HG03060 (cell line): ENCODE measurements at regions not wholly inside any gene's neighbourhood (a gene's known extent, or its start where the extent isn't known, plus 50 kb on each side); places are given as distances from the start of the nearest gene placed in this dataset.

Experiments used
- ATAC-seq: cut with Tn5 transposase; IDR thresholded peaks from one replicate; pipeline ENCODE4 v1.9.1; 2021; ENCODE audit warnings: low read depth, moderate number of reproducible peaks; ENCODE audit not compliant: unreplicated experiment

DNA sequence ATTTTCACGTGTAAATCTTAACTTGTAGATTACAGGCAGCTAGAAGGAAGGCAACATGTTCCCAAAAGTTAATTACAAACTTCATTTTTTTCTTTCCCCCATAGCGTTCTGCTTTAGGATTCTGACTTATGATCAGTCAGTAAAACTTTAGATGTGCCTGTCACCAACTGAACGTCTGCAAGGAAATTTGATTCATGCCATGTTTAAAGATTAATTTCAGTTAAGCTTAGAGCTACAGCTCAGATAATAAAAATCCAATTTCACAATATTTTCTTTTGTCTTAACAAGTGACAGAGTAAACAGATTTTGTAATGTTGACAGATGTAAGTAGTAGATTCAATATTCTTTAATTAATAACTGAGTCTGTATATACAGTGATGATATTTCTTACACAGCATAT is 253.1 kb downstream of the NFKBIZ start:
- ATAC-seq = no peak

DNA sequence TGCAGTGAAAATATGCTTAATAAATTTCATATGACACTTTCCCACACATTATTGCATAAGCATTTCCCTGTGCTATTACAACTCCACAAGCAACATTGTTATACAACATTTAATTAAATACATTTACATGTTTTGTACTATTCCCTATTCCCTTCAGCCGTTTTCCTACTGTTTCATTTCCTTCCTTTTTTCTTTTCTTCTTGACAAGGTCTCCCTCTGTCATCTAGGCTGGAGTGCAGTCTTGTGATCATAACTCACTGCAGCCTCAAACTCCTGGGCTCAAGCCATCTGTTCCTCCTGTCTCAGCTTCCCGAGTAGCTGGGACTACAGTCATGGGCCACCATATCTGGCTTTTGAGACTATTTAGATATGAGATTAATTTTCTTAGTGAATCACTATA is 254.7 kb downstream of the NFKBIZ start:
- ATAC-seq = no peak

DNA sequence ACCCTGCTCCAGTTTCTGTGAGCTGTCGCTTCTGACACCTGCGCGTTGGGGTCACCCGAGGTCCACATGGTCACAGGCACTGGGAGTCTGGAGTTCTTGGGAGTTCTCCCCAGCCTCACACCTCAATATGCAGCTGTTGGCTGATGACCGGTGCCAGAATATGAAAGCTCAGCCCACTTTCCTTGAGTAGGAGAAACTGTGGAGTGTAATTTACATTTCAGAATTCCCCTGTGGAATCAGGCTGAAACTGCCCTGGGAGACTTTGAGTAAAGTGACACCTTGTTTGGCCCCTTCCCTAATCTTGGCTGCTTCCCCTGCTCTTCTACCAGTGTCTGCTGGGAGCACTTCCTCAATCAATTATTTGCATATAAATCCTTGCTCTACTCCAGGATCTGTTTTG is 255.9 kb downstream of the NFKBIZ start:
- ATAC-seq = no peak

DNA sequence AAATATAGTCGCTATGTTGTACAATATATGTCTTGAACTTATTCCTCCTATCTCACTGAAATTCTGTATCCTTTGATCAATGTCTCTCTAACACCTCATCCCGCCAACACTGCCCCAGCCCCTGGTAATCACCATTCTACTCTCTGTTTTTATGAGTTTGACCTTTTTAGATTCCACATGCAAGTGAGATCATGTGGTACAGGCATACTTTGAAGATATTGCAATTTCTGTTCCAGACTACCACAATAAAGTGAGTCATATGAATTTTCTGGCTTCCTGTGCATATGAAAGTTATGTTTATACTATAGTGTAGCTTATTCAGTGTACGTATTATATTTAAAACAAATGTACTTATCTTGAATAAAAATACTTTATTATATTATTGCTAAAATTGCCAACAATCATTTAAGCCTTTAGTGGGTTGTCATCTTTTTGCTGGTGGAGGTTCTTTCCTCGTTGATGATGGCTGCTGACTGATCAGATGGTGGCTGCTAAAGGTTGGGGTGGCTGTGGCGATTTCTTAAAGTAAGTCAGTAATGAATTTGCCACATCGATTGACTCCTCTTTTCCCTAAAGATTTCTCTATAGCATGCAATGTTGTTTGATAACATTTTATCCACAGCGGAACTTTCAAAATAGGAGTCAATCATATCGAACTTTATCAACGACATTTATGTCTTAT is 257.2 kb downstream of the NFKBIZ start:
- no peak for ATAC-seq

DNA sequence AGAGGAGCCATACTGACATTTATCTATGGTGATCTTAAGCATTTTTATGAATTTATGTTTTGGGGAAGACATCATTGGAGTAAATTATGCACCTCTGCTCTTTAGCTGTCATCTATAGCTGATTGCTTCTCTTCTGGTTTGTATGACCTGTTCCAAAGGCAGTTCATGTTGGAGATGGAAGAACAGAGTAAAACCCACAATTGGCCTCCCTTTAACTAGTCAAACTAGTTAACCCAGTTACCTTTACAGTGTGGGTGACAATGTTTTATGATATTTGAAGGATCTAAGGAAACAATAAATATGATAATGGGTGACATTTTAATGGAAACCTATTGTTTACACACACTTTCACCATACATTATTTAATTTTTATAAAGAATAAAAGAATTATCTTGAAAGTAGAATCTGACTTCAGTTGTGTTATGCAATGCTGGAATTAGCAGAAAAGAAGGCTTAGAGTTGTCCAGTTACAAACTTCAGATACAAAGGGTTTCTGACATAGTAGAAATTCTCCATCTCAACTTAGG is 263.5 kb downstream of the NFKBIZ start:
- no peak for ATAC-seq

DNA sequence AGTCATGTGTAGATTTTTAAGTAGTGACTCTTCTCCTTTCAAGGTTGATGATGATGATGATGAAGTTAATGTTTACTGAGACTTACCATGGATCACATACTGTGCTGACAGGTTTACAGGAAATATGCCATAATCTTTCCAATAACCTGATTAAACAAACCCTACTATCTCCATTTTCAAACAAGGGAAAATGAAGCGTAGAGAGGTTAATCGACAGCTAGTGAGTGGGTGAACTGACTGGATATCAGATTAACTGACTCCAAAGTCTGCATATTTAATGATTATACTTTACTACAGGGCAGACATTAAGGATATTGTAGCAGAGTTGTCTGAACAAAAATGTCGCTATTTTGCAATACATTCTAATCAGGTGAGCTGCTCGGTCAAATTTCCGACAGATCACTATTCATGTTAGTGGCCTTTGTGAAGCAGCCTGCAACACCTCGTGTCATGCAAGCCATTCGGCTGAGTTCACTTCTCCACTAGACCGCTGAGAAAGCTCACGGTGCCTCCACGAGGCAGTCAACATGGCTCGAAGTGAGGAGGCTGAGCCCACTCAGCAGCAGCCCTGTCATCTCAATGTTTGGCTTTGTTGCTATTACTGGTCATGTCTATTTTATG is 264.2 kb downstream of the NFKBIZ start:
- no peak for ATAC-seq

DNA sequence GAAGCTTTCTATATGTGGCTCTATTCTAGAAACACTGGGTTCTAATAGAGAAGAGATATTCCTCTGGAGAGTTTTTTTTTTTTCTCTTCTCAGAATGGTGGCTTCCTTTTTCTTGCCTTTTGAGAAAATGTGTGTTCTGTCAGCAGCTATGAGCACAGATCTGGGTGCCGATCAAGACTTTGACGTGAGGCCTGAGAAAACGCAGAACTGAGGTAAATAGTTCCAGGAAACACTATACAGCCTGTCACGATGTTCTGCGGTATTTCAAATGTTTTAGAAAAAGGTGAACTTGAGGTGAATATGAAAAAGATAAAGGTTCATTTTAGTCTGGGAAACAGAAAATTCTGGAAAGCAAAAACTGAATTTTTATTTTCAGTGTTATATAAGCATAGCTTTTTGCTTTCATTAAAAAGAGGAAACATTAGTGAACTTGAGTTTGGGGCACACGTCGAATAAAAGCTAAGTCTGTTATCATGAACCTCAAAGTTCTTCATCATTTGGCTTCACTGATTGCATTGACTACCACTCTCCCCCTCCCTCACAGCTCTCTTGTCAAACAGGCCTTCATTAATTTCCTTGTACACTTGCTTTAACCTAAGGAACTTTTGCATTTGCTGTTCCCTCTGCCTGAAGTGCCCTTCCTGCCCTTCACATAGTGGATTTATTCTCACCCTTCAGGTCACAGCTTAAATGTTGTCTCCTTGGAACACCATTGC is 265.1 kb downstream of the NFKBIZ start:
- ATAC-seq = no peak

DNA sequence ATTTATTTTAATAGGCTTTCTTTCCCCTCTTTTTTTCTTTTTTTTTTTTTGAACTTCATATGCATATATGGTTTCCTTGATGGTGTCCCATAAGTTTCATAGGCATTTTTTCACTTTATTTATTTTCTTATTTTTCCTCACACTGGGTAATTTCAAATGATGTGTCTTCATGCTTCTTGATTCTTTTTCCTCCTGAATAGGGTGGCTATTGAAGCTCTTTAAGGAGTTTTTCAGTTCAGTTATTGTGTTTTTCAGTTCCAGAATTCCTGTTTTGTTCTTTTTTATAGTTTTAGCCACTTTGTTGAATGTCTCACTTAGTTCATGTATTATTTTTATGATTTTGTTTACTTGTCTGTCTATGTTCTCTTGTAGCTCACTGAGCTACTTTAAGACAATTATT is 273.2 kb downstream of the NFKBIZ start:
- ATAC-seq = no peak

DNA sequence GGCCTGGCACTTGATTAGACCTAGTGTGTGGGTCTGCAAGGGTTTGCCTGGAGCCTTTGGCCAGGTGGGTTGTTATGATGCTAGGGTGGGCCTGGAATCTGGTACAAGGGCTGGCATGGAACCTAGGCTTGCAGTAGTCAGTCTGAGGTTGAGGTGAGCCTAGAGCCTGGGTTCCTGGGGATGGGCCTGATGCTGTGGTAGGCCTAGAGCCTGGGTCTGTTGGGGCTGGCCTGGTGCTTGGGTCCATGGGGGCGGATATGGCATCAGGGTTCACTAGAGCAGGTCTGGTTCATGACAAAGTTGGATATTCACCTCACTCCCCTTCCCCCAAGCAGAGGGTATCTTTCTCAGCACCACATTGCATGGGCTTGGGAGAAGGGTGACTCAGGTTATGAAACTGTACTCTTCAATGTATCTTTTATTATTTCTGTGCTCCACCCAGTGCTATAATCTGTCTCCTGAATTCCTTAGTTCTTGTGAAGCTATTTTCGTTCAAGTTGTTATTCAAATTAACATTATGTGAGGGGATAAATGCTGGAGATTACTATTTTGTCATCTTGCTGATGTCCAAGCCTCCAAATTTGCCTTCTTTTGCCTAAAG is 274.4 kb downstream of the NFKBIZ start:
- no peak for ATAC-seq

DNA sequence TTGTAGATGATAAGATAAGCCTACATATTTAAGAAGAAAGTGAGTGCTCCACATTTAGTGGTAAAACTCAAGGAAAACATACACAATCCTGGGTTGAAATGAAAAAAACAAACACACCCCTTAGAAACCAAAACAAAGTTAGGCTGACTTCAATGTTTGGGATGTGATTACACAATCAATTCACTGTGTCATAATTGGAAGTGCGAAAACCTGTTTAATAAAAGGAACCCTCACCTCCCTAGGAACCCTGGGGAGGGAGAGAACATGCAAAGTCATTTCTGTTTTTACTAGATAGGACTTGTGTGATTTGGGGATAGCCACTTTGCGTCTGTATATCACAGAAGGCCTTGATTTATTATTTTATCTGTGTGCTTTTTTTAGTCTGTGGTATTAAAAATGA is 275.0 kb downstream of the NFKBIZ start:
- no peak for ATAC-seq

DNA sequence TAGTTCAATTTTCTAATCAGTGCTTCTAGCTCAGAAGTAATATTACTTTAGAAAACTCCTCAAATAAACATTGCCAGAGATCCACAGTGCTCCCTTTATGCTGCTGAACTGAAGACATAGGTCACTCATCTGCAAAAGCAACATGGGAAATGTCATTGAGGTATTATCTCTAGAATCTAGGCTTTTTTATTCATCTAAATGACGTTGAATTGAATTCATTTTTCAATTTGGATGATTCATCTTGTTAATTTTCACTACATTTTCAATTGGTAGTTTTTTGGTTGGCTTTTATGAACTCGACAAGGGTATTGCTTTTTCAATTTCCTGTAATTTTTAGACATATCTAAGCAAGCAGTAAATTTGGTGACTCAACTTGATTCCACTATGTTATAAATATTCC is 275.4 kb downstream of the NFKBIZ start:
- no peak for ATAC-seq

DNA sequence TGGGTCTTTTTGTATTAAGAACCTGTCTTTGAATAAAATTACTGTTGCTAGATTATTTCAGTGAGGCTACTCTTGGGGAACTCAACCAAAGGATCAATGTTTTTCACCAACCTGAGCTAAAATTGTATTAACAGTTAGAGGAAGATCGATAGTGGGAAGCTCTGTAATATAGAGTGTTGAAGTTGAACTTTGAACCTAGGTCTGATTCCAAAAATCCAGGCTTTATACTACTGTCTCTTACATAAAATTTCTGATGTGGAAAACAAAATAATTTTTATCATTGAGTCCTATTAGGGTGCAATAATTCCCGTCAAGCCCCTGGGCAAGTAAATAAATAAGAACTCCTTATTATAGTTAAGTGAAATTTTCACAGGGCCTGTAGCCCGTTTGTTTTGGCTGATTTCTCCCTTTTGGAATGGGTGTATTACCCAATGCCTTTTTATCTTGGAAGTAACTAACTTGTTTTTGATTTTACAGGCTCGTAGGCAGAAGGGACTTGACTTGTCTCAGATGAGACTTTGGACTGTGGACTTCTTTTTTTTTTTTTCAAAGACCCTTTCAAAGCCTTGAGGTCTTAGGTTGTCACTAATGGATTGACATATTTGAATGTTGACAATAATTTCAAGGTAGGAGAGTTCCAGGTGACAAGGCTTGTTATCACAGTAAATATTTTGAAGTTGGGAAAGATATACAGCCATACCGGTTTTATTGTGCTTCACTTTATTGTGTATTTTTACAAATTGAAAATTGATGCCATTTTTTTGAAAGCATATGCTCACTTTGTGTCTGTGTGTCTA is 276.1 kb downstream of the NFKBIZ start:
- no peak for ATAC-seq

DNA sequence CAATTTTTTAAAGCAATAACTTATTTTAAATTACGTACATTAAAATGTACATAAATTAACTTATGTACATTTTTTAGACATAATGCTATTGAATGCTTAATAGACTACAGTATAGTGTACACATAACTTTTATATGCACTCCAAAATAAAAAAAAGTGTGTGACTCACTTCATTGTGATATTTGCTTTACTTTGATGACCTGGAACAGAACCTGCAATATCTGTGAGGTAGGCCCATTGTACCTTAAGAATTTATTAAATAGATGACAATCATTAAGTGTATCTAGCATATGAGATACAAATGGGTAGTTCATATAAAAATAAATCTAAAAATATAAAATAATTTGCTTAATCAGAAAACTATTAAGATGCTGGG is 276.7 kb downstream of the NFKBIZ start:
- ATAC-seq = no peak

DNA sequence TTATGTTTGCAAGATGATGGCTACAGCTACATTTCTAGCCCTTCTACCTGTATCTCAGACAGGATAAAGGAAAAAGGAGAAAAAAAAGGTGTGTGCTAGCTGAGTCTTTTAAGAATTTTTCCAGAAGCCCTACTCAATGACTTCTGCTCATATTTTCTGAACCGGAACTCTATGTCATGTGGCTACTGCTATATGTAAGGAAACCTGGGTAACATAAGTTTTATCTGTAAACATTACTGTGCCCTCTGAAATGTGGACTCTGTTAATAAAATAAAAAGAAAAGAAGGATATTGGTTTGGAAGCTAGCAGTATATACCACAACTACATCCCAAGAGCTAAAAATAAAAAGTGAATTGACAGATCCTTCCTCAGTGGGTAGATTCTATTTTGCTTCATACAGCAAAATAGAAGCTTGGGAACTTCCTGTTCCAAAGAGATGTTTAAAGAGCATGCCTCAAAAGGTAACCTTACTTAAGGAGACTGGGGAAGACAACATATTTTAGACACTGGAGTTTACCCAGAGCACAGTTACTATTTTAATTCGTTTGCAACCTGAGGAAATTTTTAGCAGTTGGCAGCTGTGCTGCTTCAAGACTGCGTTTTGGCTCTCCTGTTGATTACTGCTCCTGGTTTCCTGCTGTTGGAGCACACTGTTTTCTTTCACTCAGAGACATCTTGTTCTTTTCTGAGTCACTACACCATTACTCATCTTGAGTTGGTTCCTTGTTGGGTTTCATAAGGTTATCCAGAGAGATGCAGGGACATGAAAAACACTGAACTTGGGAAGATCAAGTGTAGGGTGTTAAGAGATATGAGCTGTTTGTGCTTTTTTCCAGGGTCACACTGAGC is 280.7 kb downstream of the NFKBIZ start:
- ATAC-seq = no peak

DNA sequence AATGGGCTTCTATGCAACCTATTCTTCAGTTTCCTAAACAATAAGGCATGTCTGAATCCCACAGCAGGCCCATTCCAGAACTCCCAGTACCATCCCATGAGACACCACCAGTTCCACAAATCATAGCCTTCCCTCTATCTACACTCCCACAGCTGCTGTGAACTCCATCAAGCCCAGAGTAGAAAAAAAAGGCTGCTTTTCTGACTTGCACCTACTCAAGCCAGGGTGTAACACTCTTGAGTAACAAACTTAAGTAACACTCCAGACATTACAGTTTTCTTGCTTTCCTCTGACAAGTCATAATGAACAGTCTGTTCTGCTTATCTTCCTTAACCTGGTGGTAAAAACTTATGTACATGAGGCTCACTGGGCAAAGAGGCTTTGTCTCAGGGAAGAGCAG is 283.1 kb downstream of the NFKBIZ start:
- ATAC-seq = no peak

DNA sequence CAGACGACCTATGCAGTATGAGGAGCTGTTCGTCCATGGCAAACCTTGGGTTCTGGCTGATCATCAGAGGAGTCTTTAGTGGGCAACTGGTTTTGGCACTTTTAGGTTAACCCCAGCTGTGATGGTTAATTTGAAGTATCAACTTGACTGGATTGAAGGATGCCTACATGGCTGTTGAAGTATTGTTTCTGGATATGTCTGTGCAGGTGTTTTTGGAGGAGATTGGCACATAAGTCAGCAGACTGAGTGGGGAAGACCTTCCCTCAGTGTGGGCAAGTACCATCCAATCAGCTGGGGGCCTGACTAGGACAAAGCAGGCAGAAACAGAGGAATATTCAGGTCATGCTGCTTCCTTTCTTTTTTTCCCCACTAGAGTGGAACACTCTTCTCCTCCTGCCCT is 284.1 kb downstream of the NFKBIZ start:
- no peak for ATAC-seq

DNA sequence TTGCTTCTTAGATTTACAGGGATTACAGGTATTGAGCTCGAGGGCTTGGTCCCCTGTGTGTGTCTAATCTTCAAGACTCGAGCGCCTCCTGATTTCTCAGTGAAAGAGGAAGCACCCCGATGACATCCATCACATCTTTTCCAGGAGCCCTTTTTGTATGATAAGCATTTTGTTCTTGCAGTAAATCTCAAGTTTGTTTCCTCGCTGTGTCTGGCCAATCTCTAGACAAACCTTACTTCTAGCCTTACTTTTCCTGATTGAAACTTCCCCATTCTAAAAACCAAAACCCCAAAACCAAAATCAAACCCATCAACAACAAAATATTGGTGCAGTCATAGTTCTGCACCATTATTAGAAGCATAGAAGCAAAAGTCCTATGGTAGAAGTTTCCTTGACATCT is 286.0 kb downstream of the NFKBIZ start:
- ATAC-seq = no peak

DNA sequence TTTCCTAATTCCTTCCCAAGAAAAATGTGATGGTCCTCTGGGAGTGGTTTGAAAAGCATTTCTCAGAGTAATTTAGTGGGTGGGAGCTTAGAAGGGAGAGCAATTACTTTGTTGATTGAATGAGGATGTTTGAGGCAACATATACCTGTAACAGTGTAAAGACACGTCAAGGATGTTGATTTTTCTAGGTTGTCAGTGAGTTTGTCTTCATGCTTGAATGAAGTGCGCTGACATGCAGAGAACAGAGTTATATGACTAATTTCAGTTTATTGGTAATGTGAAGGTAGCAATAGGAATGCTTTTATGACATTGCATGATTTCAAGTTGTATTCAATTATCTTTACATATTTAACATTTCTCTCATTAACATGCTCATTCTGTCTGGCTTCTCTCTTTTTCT is 286.9 kb downstream of the NFKBIZ start:
- ATAC-seq = no peak

DNA sequence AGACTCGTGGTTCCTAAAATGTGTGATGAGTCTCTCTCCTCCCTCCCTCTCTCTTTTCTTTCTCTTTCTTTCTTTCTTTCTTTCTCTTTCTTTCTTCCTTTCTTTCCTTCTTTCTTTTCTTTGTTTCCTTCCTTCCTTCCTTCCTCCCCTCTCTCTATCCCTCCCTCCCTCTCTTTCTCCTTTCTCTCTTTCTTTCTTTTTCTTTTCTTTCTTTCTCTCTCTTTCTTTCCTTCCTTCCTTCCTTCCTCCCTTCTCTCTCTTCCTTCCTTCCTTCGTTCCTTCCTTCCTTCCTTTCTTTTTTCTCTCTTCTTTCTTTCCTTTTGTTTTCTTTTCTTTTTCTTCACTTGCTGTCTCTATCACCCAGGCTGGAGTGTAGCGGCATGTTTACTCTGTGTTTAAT is 290.8 kb downstream of the NFKBIZ start:
- ATAC-seq = no peak
